GM12874 (cell line): ENCODE measurements at regions not wholly inside any gene's neighbourhood (a gene's known extent, or its start where the extent isn't known, plus 50 kb on each side); places are given as distances from the start of the nearest gene placed in this dataset.

Source experiments
- TF ChIP-seq, protein P1 (sequence below): IDR thresholded peaks from 2 replicates; pipeline ENCODE4 v1.5.1; 2011; ENCODE audit warnings: low read depth, mild to moderate bottlenecking, control low read depth, low read length, moderate library complexity; ENCODE audit not compliant: insufficient read depth

GRCh38 chr5:117286813-117287212 lies 712.2 kb upstream of the SEMA6A start:
- TF ChIP-seq, protein P1, sequence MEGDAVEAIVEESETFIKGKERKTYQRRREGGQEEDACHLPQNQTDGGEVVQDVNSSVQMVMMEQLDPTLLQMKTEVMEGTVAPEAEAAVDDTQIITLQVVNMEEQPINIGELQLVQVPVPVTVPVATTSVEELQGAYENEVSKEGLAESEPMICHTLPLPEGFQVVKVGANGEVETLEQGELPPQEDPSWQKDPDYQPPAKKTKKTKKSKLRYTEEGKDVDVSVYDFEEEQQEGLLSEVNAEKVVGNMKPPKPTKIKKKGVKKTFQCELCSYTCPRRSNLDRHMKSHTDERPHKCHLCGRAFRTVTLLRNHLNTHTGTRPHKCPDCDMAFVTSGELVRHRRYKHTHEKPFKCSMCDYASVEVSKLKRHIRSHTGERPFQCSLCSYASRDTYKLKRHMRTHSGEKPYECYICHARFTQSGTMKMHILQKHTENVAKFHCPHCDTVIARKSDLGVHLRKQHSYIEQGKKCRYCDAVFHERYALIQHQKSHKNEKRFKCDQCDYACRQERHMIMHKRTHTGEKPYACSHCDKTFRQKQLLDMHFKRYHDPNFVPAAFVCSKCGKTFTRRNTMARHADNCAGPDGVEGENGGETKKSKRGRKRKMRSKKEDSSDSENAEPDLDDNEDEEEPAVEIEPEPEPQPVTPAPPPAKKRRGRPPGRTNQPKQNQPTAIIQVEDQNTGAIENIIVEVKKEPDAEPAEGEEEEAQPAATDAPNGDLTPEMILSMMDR: no peak

- TF ChIP-seq, protein P1: no peak
These were observed 697.0 kb upstream of the SEMA6A start for GRCh38 chr5:117271656-117272055.

- TF ChIP-seq, protein P1: no peak
These were observed 691.7 kb upstream of the SEMA6A start for GRCh38 chr5:117266280-117266679.

GRCh38 chr5:117263231-117263630 lies 688.6 kb upstream of the SEMA6A start:
- TF ChIP-seq, protein P1: no peak

- TF ChIP-seq, protein P1: no peak
These were observed 688.0 kb upstream of the SEMA6A start for GRCh38 chr5:117262572-117263131.

DNA sequence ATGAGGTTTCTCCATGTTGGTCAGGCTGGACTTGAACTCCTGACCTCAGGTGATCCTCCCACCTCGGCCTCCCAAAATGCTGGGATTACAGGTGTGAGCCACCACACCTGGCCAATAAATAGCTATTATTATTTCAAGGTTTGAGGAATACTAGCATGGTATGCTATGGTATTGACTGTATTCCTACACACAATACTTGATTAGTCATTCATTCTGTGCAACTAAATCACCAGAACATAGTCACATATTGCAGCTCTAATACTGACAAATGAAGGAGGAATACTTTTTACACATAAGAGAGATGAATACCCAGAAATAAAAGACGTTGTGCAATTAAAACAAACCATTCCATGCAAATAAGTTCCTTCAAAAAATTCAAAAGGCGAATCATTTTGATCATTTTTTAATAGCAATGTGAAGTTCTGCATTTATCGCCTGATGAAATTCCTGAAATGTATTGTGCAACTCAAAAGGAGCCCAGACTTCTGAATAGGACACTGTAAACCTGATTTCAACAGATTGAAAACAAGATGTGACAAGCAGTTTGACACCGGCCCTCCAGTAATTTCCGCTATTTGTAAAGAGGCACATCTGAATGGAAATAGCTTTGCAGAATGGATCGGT lies 687.4 kb upstream of the SEMA6A start:
- TF ChIP-seq, protein P1: no peak

- TF ChIP-seq, protein P1: no peak
These were observed 680.8 kb upstream of the SEMA6A start for GRCh38 chr5:117255211-117256027.
